MCF 10A (cell line): ENCODE measurements at regions not wholly inside any gene's neighbourhood (a gene's known extent, or its start where the extent isn't known, plus 50 kb on each side); places are given as distances from the start of the nearest gene placed in this dataset.
"Not testable (repeated sequence)": the region's sequence is repeated elsewhere in the genome, so short reads cannot be mapped to it uniquely, and the experiment has no call there.

ENCODE experiments used
- BruUV-seq: library from RNA; stranded (reverse); fragments of 400-500 nt; replicated peaks from 2 replicates; lab custom pipeline; 2021; lab: Mats Ljungman, UMichigan
- CTCF ChIA-PET: fragments of 300-600 bp; sonication (Branson Sonifier 250); formaldehyde crosslinking; extraction: SDS; loops from one replicate; lab custom pipeline; 2021; ENCODE audit warnings: antibody characterized with exemption, inconsistent platforms; lab: Yijun Ruan, JAX
- POLR2A ChIA-PET: fragments of 300-600, 350-650 bp; sonication (Branson Sonifier 250); formaldehyde crosslinking; extraction: SDS; loops from one replicate; lab custom pipeline; 2020; ENCODE audit warnings: antibody characterized with exemption, inconsistent platforms; lab: Yijun Ruan, JAX
- DNase-seq: peaks from one replicate; pipeline ENCODE4 v3.0.0-alpha.2; 2018; ENCODE audit not compliant: unreplicated experiment
- H3K27ac Mint-ChIP-seq: one replicate; pipeline ENCODE4 v1.8.0; 2022; ENCODE audit warnings: mild to moderate bottlenecking, low read depth, mixed read lengths; ENCODE audit not compliant: unreplicated experiment
- H3K27me3 Mint-ChIP-seq: one replicate; pipeline ENCODE4 v1.8.0; 2022; ENCODE audit warnings: mixed read lengths; ENCODE audit not compliant: insufficient read depth, unreplicated experiment
- H3K36me3 Mint-ChIP-seq: one replicate; pipeline ENCODE4 v1.8.0; 2022; ENCODE audit warnings: mild to moderate bottlenecking, moderate library complexity, mixed read lengths; ENCODE audit not compliant: insufficient read depth, unreplicated experiment
- H3K4me1 Mint-ChIP-seq: one replicate; pipeline ENCODE4 v1.8.0; 2022; ENCODE audit warnings: mixed read lengths; ENCODE audit not compliant: insufficient read depth, unreplicated experiment
- H3K4me3 Mint-ChIP-seq: one replicate; pipeline ENCODE4 v1.8.0; 2022; ENCODE audit warnings: mild to moderate bottlenecking, moderate library complexity, mixed read lengths; ENCODE audit not compliant: unreplicated experiment
- H3K9me3 Mint-ChIP-seq: one replicate; pipeline ENCODE4 v1.8.0; 2022; ENCODE audit warnings: mixed read lengths; ENCODE audit not compliant: unreplicated experiment
- intact Hi-C: fragments of 100-400 bp; cut with micrococcal nuclease; formaldehyde crosslinking; loops from 2 replicates; pipeline ENCODE4 v1.14.1; 2022

DNA sequence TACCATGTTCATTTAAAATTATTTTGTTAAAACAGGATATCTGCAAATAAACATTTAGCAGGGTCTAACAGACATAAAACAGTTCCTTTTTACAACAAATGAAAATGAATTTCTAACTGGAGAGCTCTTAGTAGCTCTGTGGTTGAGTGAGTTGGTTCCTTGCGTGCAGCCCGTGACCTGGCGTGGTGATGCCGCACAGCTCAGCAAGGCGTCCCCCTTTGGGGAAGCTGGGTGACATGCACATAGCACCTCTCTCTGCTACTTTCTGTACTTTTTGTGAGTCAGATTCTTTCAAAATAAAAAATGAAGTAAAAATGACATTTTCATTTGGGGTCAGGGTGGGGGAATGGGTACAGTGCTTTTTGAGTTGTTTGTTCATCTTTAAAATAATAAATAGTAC is 73.3 kb upstream of the CRYM start:
- H3K9me3 Mint-ChIP-seq, H3K4me1 Mint-ChIP-seq, DNase-seq, BruUV-seq, H3K27me3 Mint-ChIP-seq, POLR2A ChIA-PET, intact Hi-C loops, H3K4me3 Mint-ChIP-seq, CTCF ChIA-PET, H3K27ac Mint-ChIP-seq: not testable (repeated sequence)
- H3K36me3 Mint-ChIP-seq, result peaks cover 19% of the 10 kb centered on the region

DNA sequence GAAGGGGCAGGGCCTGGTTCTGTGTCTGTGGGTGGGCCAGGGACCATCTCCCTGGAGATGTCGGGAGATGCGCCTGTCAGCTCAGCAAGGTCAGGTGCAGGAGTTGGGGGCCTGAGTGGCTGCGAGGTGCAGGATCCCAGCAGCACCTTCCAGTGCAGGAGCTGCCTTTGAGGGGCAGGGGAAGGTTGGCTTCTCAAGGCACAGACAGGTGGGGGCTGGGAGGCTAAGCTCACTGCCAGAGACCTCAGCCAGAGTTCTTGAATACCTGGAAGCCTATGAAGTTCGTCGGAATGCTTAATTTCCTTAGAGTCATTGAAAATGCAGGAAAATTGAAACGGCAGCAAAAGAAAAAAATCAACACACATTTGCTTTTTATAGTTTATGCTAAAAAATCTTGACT is 72.8 kb upstream of the CRYM start:
- H3K36me3 Mint-ChIP-seq, result peaks cover 14% of the 10 kb centered on the region
- H3K9me3 Mint-ChIP-seq, CTCF ChIA-PET, H3K4me3 Mint-ChIP-seq, intact Hi-C loops, BruUV-seq, POLR2A ChIA-PET, DNase-seq, H3K27ac Mint-ChIP-seq, H3K4me1 Mint-ChIP-seq, H3K27me3 Mint-ChIP-seq: not testable (repeated sequence)

DNA sequence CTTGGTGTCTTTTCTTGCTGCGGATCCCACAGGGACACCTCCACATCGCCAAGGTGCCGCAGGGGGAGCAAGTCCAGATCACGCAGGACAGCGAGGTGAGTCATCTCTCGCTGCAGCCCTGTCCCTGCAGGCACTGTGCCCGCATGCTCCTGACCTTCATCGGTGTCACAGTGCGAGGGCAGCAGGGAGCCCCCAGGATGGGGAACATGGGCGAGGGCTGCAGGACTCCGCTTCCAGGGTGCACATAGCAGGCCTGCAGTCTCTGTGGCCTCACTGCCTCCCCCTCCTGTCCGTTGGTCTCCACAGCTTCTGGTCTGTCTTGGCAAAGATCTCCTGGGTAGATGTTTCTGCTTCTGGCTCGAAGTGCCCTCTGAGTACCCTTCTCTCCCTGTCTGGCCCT is 71.2 kb upstream of the CRYM start:
- H3K36me3 Mint-ChIP-seq, result peaks cover 18% of the 10 kb centered on the region
- H3K27me3 Mint-ChIP-seq, H3K9me3 Mint-ChIP-seq, H3K4me3 Mint-ChIP-seq, intact Hi-C loops, CTCF ChIA-PET, DNase-seq, POLR2A ChIA-PET, H3K4me1 Mint-ChIP-seq, H3K27ac Mint-ChIP-seq, BruUV-seq: not testable (repeated sequence)

DNA sequence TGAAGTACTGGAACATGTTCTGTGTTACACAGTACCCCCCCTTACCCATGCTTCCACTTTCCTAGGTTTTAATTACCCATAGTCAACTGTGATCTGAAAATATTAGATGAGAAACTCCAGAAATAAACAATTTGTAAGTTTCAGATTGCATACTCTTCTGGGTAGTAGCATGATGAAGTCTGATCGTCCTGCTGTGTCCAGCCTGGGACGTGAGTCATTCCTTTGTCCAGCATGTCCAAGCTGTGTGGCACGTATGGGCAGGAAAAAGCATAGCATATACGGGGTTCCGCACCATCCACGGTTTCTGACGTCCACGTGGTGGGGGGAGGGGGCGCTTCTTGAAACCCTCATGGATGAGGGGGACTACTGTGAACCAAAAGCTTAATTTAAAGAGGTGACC is 70.7 kb upstream of the CRYM start:
- DNase-seq, H3K9me3 Mint-ChIP-seq, H3K4me3 Mint-ChIP-seq, intact Hi-C loops, POLR2A ChIA-PET, BruUV-seq, CTCF ChIA-PET, H3K27me3 Mint-ChIP-seq, H3K4me1 Mint-ChIP-seq, H3K27ac Mint-ChIP-seq: not testable (repeated sequence)
- peaks cover 20% of the 10 kb centered on the region for H3K36me3 Mint-ChIP-seq

DNA sequence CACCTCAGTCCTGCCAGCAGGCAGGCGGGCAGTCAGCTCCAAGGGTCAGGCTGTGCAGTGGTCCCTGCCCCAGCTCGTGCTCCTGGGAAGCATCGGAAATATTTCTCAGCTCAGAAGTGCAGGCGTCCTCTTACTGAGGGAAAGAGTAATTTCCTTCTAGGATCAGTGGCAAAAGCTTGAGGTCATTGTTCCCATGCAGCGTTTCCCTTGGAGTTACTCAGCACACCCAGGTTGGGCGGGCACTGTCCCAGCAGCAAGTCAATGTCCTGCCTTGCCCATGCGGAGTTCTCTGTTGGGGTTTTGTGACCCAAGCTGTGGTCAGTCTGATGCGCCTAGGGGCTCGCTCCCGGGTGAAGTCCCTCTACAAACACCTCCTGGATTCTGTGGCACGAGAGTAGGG is 69.4 kb upstream of the CRYM start:
- H3K4me1 Mint-ChIP-seq, CTCF ChIA-PET, H3K27ac Mint-ChIP-seq, BruUV-seq, DNase-seq, H3K4me3 Mint-ChIP-seq, H3K27me3 Mint-ChIP-seq, POLR2A ChIA-PET, intact Hi-C loops, H3K9me3 Mint-ChIP-seq: not testable (repeated sequence)
- H3K36me3 Mint-ChIP-seq, result peaks cover 22% of the 10 kb centered on the region

DNA sequence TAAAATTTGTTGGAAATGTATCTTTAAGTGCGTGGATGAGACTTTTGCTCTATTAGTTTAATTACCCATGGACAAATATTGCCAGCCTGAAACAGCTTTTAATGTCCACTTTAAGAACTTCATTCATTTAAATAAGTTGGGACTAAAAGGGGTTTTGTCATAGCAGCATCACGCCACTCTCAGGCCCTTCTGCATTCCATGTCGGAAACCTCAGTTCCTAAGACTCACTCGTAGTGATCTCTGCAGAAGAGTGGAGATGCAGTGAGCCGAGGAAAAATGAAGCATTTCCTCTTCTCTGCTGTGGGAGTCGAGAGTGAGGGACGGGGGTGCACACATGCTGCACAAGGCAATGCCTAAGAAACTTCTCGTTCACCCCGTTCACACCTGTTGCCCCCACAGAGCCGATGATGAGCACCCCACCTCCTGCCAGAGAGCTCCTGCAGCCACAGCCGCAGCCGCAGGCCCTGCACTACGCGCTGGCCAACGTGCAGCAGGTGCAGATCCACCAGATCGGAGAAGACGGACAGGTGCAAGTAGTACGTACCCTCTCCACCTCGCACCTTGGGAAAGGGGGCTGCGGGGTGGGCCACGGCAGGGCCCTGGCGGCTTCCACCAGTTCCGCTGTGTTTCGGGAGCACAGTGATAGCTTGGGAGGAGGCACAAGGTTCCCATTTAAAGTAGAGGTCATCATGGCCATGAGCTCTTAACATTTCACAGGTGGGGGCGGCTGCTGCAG is 68.8 kb upstream of the CRYM start:
- peaks cover 22% of the 10 kb centered on the region for H3K36me3 Mint-ChIP-seq
- POLR2A ChIA-PET, H3K4me3 Mint-ChIP-seq, CTCF ChIA-PET, H3K4me1 Mint-ChIP-seq, H3K27ac Mint-ChIP-seq, H3K9me3 Mint-ChIP-seq, H3K27me3 Mint-ChIP-seq, DNase-seq, BruUV-seq, intact Hi-C loops: not testable (repeated sequence)

DNA sequence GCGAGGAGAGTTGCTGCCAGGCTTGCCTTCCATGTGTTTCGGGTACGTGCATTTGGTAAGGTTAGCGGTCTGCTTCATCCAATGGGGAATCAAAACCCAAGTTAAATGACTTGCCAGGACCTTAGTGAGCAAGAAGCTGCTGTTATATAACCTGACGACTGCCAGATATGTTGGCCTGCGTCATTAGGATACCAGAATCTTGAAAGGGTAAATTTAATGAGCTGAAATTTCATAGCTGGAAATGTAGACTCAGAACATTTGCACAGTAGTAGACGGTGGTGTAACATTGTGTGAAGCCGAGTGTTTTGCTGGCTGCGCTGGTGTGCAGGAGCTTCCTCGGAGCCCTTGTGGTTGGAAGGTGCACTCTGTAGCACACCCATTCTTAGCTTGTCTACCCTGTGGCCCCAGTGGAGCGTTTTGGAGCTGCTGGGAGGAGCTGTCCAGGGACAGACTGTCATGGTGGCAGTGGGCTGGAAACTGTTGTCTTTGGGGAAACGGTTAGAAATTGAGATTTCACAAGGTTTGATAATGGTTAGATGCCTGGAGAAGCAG is 66.3 kb upstream of the CRYM start:
- H3K9me3 Mint-ChIP-seq, H3K4me3 Mint-ChIP-seq, H3K27me3 Mint-ChIP-seq, DNase-seq, H3K27ac Mint-ChIP-seq, CTCF ChIA-PET, intact Hi-C loops, BruUV-seq, POLR2A ChIA-PET, H3K4me1 Mint-ChIP-seq: not testable (repeated sequence)
- H3K36me3 Mint-ChIP-seq, result peaks cover 31% of the 10 kb centered on the region
